PC-9 (cell line): ENCODE measurements at regions not wholly inside any gene's neighbourhood (a gene's known extent, or its start where the extent isn't known, plus 50 kb on each side); places are given as distances from the start of the nearest gene placed in this dataset.
"Not testable (repeated sequence)": the region's sequence is repeated elsewhere in the genome, so short reads cannot be mapped to it uniquely, and the experiment has no call there.

Source experiments
- BruUV-seq: library from RNA; stranded (reverse); fragments of 400-500 nt; replicated peaks from 2 replicates; lab custom pipeline; 2021; lab: Mats Ljungman, UMichigan
- CTCF ChIA-PET: fragments of 300-600 bp; sonication (Branson Sonifier 250); formaldehyde crosslinking; loops from one replicate; lab custom pipeline; 2022; ENCODE audit warnings: antibody characterized with exemption; lab: Charles Lee
- POLR2A ChIA-PET: fragments of 300-600 bp; sonication (Branson Sonifier 250); formaldehyde crosslinking; loops from one replicate; lab custom pipeline; 2022; ENCODE audit warnings: antibody characterized with exemption; ENCODE audit not compliant: unreplicated experiment; lab: Charles Lee
- DNase-seq, 2 experiments: peaks; one replicate each; pipeline versions ENCODE4 v3.0.0 to v3.0.0-alpha.2; 2015 to 2022; ENCODE audit warnings: mixed read lengths in 1 of 2
- H2AFZ ChIP-seq: fragments of 200-600 bp; sonication (generic); 2 replicates; pipeline ENCODE4 v1.8.1; 2017; ENCODE audit warnings: antibody characterized with exemption
- H3F3A ChIP-seq: fragments of 200-600 bp; sonication (generic); 2 replicates; pipeline ENCODE4 v1.8.1; 2017; ENCODE audit warnings: antibody characterized with exemption, mild to moderate bottlenecking, low read depth; ENCODE audit not compliant: insufficient read depth
- H3K27ac ChIP-seq: fragments of 200-600 bp; sonication (generic); 2 replicates; pipeline ENCODE4 v1.6.1; 2016; ENCODE audit warnings: mixed run types
- H3K27me3 ChIP-seq: fragments of 200-600 bp; sonication (generic); 2 replicates; pipeline ENCODE4 v1.6.1; 2016; ENCODE audit warnings: low read depth, mixed run types; ENCODE audit not compliant: insufficient read depth
- H3K36me3 ChIP-seq: fragments of 200-600 bp; sonication (generic); 2 replicates; pipeline ENCODE4 v1.6.1; 2016; ENCODE audit warnings: low read depth, mixed run types
- H3K4me1 ChIP-seq: fragments of 200-600 bp; sonication (generic); replicated peaks from 2 replicates; pipeline ENCODE4 v1.6.1; 2016; ENCODE audit warnings: mixed run types; ENCODE audit not compliant: insufficient read depth
- H3K4me2 ChIP-seq: fragments of 200-600 bp; sonication (generic); 2 replicates; pipeline ENCODE4 v1.6.1; 2017; ENCODE audit warnings: mixed run types
- H3K4me3 ChIP-seq: fragments of 200-600 bp; sonication (generic); 2 replicates; pipeline ENCODE4 v1.6.1; 2016; ENCODE audit warnings: mixed run types
- H3K79me2 ChIP-seq: fragments of 200-600 bp; sonication (generic); 2 replicates; pipeline ENCODE4 v1.6.1; 2017; ENCODE audit warnings: low read depth, mixed run types
- H3K9me2 ChIP-seq: fragments of 200-600 bp; sonication (generic); 2 replicates; pipeline ENCODE4 v1.8.1; 2017; ENCODE audit warnings: mild to moderate bottlenecking; ENCODE audit not compliant: insufficient read depth
- H3K9me3 ChIP-seq: fragments of 200-600 bp; sonication (generic); 2 replicates; pipeline ENCODE4 v1.8.1; 2016; ENCODE audit warnings: low read depth; ENCODE audit not compliant: insufficient read depth
- H4K20me1 ChIP-seq: fragments of 200-600 bp; sonication (generic); 2 replicates; pipeline ENCODE4 v1.8.1; 2017; ENCODE audit not compliant: insufficient read depth
- EZH2 ChIP-seq: fragments of 200-600 bp; sonication (generic); IDR thresholded peaks from 2 replicates; pipeline ENCODE4 v1.8.0; 2017; ENCODE audit warnings: antibody characterized with exemption, low read depth
- intact Hi-C: fragments of 100-400 bp; cut with micrococcal nuclease; formaldehyde crosslinking; loops from one replicate; pipeline ENCODE4 v1.10.0; 2022; ENCODE audit not compliant: unreplicated experiment
- TF ChIP-seq, protein P1 (sequence below): fragments of 200-600 bp; sonication (generic); conservative IDR thresholded peaks from 2 replicates; pipeline ENCODE4 v1.6.1; 2017; ENCODE audit warnings: mixed run types, antibody characterized with exemption, mild to moderate bottlenecking, moderate library complexity

DNA sequence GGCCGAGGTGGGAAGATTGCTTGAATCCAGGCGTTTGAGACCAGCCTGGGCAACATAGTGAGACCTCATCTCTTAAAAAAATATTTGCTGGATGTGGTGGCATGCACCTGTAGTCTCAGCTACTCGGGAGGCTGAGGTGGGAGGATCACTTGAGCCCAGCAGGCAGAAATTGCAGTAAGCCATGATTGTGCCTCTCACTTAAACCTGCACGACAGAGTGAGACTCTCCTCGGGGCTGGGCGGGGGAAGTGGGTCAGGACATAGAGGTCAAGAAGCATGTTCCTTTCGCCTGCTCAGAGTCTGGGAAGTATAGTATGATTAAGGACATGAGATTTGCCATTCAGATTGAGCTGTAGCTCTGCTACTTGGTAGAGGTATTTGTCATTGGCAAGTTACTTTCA, 52.3 kb downstream of the SEPTIN7 start:
- H4K20me1 ChIP-seq, intact Hi-C loops, CTCF ChIA-PET, H3K9me3 ChIP-seq, H3K27me3 ChIP-seq, H3K4me2 ChIP-seq, H3K27ac ChIP-seq, DNase-seq, H2AFZ ChIP-seq, H3F3A ChIP-seq, H3K9me2 ChIP-seq, H3K4me3 ChIP-seq, BruUV-seq, H3K4me1 ChIP-seq: not testable (repeated sequence)
- Histone ChIP-seq H3K79me2 (peaks cover 83% of the 10 kb centered on the region), H3K36me3 (peaks cover 11% of the 10 kb centered on the region; the same call in 1 of the 2 replicates)
- POLR2A ChIA-PET: interaction anchor here (0.5 kb wide), 1 partner anchor 51 kb away, joined by 3 read pairs; no protein-coding TSS in a partner anchor

DNA sequence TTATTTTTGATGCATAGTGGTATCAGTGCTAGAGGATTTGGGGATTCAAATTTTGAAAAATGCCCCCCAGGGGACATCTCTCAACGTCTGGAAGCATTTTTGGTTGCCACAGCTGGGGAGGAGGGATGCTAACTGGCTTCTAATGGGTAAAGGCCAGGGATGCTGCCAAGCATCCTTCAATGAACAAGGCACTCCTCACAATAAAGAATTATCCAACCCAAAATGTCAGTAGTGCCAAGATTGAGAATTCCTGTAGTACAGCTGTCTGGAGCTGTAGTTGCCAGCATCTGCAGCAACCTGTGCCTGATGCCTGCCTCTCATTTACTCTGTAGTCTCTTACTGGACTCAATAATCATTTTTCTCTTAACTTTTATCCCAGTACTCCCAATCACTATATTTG, 53.5 kb downstream of the SEPTIN7 start:
- intact Hi-C loops: no loop called here
- H3K27ac ChIP-seq: no peak overlapping the region
- no peaks in the 10 kb centered on the region for H3K27me3 ChIP-seq
- peaks cover 11% of the 10 kb centered on the region; the same call in 1 of the 2 replicates for H3K36me3 ChIP-seq
- BruUV-seq: no TSS peak
- H3F3A ChIP-seq: no peaks in the 10 kb centered on the region; the same call in 1 of the 2 replicates
- peaks cover 83% of the 10 kb centered on the region for H3K79me2 ChIP-seq
- POLR2A ChIA-PET: interaction anchor here (0.6 kb wide), 1 partner anchor 149 kb away, joined by 6 read pairs; no protein-coding TSS in a partner anchor
- no peak for DNase-seq
- no peaks in the 10 kb centered on the region for H3K9me2 ChIP-seq
- no peak overlapping the region for H3K4me2 ChIP-seq
- no peak overlapping the region for H2AFZ ChIP-seq
- H3K9me3 ChIP-seq: no peaks in the 10 kb centered on the region; the same call in 1 of the 2 replicates
- no peak for TF ChIP-seq EZH2
- TF ChIP-seq, protein P1, sequence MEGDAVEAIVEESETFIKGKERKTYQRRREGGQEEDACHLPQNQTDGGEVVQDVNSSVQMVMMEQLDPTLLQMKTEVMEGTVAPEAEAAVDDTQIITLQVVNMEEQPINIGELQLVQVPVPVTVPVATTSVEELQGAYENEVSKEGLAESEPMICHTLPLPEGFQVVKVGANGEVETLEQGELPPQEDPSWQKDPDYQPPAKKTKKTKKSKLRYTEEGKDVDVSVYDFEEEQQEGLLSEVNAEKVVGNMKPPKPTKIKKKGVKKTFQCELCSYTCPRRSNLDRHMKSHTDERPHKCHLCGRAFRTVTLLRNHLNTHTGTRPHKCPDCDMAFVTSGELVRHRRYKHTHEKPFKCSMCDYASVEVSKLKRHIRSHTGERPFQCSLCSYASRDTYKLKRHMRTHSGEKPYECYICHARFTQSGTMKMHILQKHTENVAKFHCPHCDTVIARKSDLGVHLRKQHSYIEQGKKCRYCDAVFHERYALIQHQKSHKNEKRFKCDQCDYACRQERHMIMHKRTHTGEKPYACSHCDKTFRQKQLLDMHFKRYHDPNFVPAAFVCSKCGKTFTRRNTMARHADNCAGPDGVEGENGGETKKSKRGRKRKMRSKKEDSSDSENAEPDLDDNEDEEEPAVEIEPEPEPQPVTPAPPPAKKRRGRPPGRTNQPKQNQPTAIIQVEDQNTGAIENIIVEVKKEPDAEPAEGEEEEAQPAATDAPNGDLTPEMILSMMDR: no peak
- CTCF ChIA-PET: no interaction called here
- peaks cover 4% of the 10 kb centered on the region; the same call in 1 of the 2 replicates for H4K20me1 ChIP-seq
- H3K4me1 ChIP-seq: no peaks in the 10 kb centered on the region
- no peak overlapping the region for H3K4me3 ChIP-seq

DNA sequence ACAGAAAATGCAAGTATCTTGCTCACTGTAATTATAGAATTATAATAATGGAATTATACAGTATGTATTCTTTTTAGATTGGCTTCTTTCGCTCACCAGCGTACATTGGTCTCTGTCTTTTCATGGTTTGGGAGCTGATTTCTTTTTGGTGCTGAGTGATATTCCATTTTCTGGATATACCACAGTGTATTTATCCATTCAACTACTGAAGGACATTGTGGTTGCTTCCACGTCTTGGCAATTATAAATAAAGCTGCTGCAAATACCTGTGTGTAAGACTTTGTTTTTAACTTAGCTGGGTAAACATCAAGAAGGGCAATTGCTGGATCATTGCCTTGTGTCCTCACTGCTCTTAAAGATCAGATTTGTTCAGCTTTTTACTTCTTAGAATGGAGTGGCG, 55.3 kb downstream of the SEPTIN7 start:
- CTCF ChIA-PET: no interaction called here
- BruUV-seq: no TSS peak
- no peaks in the 10 kb centered on the region; the same call in 1 of the 2 replicates for H3K9me3 ChIP-seq
- H3K4me3 ChIP-seq: no peak overlapping the region
- intact Hi-C loops: loop anchor here (2.0 kb wide), 1 partner anchor 17 kb away; no protein-coding TSS in a partner anchor
- no peaks in the 10 kb centered on the region for H3K27me3 ChIP-seq
- H4K20me1 ChIP-seq: peaks cover 3% of the 10 kb centered on the region; the same call in 1 of the 2 replicates
- no peak for TF ChIP-seq EZH2
- TF ChIP-seq, protein P1: no peak
- peaks cover 86% of the 10 kb centered on the region for H3K79me2 ChIP-seq
- H3K4me1 ChIP-seq: no peaks in the 10 kb centered on the region
- H3K9me2 ChIP-seq: no peaks in the 10 kb centered on the region
- H2AFZ ChIP-seq: no peak overlapping the region
- no peak overlapping the region for H3K27ac ChIP-seq
- H3F3A ChIP-seq: peaks cover 3% of the 10 kb centered on the region; the same call in 1 of the 2 replicates
- peaks cover 6% of the 10 kb centered on the region; the same call in 1 of the 2 replicates for H3K36me3 ChIP-seq
- POLR2A ChIA-PET: no interaction called here
- no peak for DNase-seq
- H3K4me2 ChIP-seq: no peak overlapping the region
